ENCODE measurements at regions not wholly inside any gene's neighbourhood (a gene's known extent, or its start where the extent isn't known, plus 50 kb on each side); places are given as distances from the start of the nearest gene placed in this dataset.

- TF ChIP-seq CTCF (IDR thresholded peaks at IDR 0.05) (no peak), POLR2A (IDR thresholded peaks at IDR 0.05) (no peak)
These were observed 162.5 kb downstream of the TTC32 start for GRCh38 chr2:19739256-19739655.

Measured in adrenal gland (tissue), 5 donors.